ENCODE measurements at regions not wholly inside any gene's neighbourhood (a gene's known extent, or its start where the extent isn't known, plus 50 kb on each side); places are given as distances from the start of the nearest gene placed in this dataset.
"Not testable (repeated sequence)": the region's sequence is repeated elsewhere in the genome, so short reads cannot be mapped to it uniquely, and the experiment has no call there.

DNA sequence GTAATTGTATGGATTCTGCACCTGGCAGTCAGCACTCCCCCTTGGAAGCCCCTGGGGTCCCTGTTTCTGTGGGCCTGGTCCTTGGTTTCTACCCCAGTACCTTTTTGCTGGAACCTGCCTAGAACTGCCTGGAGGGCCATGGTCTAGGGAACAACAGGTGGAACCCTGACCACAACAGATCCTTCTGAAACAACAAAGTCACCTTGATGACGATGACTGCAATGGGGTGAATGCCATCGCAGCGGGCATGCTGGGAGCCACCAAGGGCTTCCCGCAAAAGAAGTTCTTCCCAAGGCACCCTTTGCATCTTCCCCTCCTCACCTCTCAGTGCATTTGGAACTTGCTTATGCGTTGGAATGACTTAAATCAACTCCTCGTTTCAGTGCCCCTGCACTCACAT, 129.0 kb upstream of the OR4C13 start:
- DNase-seq, result not testable (repeated sequence)

GRCh38 chr11:49850541-49850940, 101.7 kb upstream of the OR4C13 start:
- DNase-seq, result not testable (repeated sequence)

DNA sequence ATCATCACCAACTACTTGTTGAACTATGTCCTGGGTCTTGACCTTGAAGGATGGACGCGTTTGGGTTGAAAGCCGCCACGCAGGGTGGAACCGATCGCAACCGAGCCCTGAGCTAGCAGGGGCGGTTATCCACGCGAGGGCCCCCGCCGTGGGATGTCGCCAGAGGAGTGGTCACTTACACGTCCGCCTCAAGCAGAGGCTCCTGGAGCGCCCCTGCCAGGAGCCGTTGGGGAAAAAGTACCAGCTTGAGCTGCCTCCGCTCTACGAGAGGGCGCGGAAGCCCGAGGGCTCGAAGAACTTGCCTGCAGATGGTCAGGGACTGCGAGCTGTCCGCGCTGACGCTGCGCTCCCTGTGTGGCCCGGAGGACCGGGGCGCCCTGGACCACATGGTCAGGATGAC, 100.7 kb upstream of the OR4C13 start:
- no peak for DNase-seq

- no peak for DNase-seq
These were observed 100.2 kb upstream of the OR4C13 start for GRCh38 chr11:49851971-49852389.

DNA sequence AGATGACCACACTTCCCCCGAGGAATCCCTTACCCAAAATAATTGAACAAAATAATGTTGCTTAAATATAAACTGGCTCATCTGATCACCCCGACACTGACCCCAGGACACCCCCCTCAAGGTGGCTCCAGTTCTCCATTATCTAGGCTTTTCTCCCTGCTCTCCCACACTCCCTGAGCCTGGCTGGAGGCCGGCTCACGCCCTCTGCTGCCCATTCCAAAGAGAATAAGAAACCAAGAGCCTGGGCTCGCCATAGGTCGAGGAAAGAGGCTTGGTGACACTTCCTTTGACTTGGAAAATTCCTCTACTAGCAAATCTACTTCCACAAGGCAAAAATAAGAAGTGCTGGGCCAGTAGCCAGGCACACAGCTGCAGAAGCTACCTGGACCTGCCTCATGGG, 63.3 kb upstream of the OR4C13 start:
- not testable (repeated sequence) for DNase-seq

DNA sequence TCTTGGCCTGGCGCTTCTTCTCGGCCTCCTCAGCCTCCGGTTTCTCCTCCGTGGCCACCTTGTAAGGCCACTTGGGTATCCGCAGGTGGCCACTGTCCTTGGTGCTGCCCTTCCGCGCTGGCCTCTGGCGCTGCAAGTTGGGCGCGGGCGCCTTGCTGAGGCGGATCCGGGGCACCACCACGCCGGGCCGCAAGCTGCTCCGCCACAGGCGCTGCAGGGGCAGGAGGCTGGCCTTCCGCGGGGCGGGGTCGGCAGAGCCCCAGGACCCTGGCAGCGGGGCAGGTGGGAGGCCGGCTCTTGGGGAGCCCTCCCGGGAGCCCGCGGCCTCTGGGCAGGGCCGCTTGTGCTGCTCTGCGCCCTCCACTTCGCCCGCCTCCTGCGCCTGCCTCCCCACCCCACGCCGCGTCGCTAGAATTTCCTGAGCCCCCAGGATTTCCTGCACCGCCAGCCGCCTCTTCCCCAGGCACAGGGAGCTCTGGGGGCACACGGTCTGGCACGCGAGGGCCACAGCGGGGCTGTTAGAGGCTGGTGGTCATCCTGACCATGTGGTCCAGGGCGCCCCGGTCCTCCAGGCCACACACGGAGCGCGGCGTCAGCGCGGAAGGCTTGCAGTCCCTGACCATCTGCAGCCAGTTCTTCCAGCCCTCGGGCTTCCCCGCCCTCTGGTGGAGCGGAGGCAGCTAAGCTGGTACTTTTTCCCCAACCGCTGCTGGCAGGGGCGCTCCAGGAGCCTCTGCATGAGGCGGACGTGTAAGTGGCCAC, 60.1 kb upstream of the OR4C13 start:
- not testable (repeated sequence) for DNase-seq

DNA sequence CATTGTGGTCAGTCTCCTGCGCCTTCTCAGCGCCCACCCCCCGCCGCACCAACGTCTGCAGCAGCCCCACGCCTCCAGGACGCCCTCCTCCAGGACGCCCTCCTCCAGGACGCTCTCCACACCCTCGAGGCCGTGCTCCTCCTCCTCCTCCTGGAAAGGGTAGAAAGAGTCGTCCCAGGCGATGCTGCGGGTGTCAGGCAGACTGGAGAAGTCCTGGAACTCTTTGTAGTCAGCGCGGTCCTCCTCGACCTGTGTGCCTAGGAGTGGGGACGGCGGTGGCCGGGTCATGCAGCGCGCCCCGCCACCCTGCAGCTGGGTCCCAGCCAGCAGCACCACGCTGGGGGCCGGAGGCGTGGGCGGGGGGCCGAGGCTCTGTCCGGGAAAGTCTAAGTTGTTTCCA, 58.7 kb upstream of the OR4C13 start:
- not testable (repeated sequence) for DNase-seq
